Aorta (tissue), 5 donors: ENCODE measurements at regions not wholly inside any gene's neighbourhood (a gene's known extent, or its start where the extent isn't known, plus 50 kb on each side); places are given as distances from the start of the nearest gene placed in this dataset.
"Not testable (repeated sequence)": the region's sequence is repeated elsewhere in the genome, so short reads cannot be mapped to it uniquely, and the experiment has no call there.

Source experiments
- ATAC-seq: fragments of 200-7000 bp; cut with Tn5 transposase; one replicate; pipeline ENCODE4 v1.9.1; 2022; ENCODE audit warnings: moderate library complexity; ENCODE audit not compliant: low FRiP score
- DNase-seq, 2 donors: peaks; one replicate each; pipeline ENCODE4 v3.0.0-alpha.2; 2020
- H3K27ac ChIP-seq, 2 donors: one replicate each; pipeline ENCODE4 v1.5.1; 2013; ENCODE audit warnings: low read length in 2 of 2, mild to moderate bottlenecking in 2 of 2, moderate library complexity in 2 of 2, control low read depth in 1 of 2, inconsistent platforms in 1 of 2, low read depth in 1 of 2
- H3K27me3 ChIP-seq, 2 donors: one replicate each; pipeline ENCODE4 v1.6.1; 2013; ENCODE audit warnings: control low read depth in 1 of 2, low read length in 1 of 2, mild to moderate bottlenecking in 1 of 2, moderate library complexity in 1 of 2; ENCODE audit not compliant: insufficient read depth in 2 of 2, control insufficient read depth in 1 of 2
- H3K36me3 ChIP-seq, 2 donors: one replicate each; pipeline ENCODE4 v1.6.1; 2013; ENCODE audit warnings: control low read depth in 1 of 2, low read length in 1 of 2, mild to moderate bottlenecking in 1 of 2; ENCODE audit not compliant: insufficient read depth in 2 of 2, control insufficient read depth in 1 of 2
- H3K4me1 ChIP-seq, 2 donors: one replicate each; pipeline ENCODE4 v1.6.1; 2013; ENCODE audit warnings: low read length in 2 of 2, control low read depth in 1 of 2, mild to moderate bottlenecking in 1 of 2, moderate library complexity in 1 of 2; ENCODE audit not compliant: insufficient read depth in 2 of 2, control insufficient read depth in 1 of 2
- H3K4me3 ChIP-seq, 2 donors: one replicate each; pipeline ENCODE4 v1.5.1; 2013; ENCODE audit warnings: low read length in 2 of 2, control low read depth in 1 of 2, mild to moderate bottlenecking in 1 of 2
- H3K9me3 ChIP-seq: one replicate; pipeline ENCODE4 v1.6.1; 2013; ENCODE audit warnings: mild to moderate bottlenecking, low read length; ENCODE audit not compliant: control insufficient read depth
- whole genome bisulfite sequencing, 2 donors: extraction: QIAGEN DNeasy Blood & Tissue Kit; methylation state at CpG; one replicate each; pipeline ENCODE4 v1.1.7; 2013; 5-methylcytosine and 5-hydroxymethylcytosine counted together
- intact Hi-C, 2 donors: fragments of 100-400 bp; cut with DNase I; formaldehyde crosslinking; loops; one replicate each; pipeline versions ENCODE4 v1.14.2 to v1.15.0; 2022
- donor health status: healthy with polysubstance abuse.
- donor health status: Bipolar disorder and iron deficiency.
- donor health status: DM: no; HTN: no; CAD: no.
- donor health status: DM: no; HTN: no; CAD: no.
- donor health status: DM: yes; HTN: yes; CAD: no.

DNA sequence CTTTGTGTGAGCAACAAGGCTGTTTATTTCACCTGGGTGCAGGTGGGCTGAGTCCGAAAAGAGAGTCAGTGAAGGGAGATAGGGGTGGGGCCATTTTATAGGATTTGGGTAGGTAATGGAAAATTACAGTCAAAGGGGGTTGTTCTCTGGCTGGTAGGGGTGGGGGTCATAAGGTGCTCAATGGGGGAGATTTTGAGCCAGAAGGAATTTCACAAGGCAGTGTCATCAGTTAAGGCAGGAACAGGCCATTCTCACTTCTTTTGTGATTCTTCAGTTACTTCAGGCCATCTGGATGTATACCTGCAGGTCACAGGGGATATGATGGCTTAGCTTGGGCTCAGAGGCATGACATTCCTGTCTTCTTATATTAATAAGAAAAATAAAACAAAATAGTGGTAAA, 103.4 kb upstream of the SLC25A48 start:
- WGBS, 2 donors = 67 to 94% methylated on average over 1 of the region's 1 CpG
- ATAC-seq, H3K36me3 ChIP-seq, H3K27ac ChIP-seq, H3K27me3 ChIP-seq, intact Hi-C loops, H3K4me1 ChIP-seq, H3K4me3 ChIP-seq, DNase-seq, H3K9me3 ChIP-seq: not testable (repeated sequence)

DNA sequence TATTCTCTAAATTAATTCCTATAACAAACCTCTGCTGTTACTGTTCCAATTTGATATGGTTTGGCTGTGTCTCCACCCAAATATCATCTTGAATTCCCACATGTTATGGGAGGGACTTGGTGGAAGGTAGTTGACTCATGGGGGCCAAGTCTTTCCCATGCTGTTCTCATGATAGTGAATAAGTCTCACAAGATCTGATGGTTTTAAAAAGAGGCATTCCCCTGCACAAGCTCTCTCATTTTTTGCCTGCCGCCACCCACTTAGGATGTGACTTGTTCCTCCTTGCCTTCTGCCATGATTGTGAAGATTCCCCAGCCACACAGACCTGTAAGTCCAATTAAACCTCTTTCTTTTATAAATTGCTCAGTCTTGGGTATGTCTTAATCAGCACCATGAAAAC, 104.3 kb upstream of the SLC25A48 start:
- H3K4me3 ChIP-seq, H3K4me1 ChIP-seq, H3K36me3 ChIP-seq, DNase-seq, intact Hi-C loops, H3K9me3 ChIP-seq, H3K27me3 ChIP-seq, ATAC-seq, H3K27ac ChIP-seq: not testable (repeated sequence)
- 97 to 100% methylated on average over 1 of the region's 1 CpG for WGBS, 2 donors

DNA sequence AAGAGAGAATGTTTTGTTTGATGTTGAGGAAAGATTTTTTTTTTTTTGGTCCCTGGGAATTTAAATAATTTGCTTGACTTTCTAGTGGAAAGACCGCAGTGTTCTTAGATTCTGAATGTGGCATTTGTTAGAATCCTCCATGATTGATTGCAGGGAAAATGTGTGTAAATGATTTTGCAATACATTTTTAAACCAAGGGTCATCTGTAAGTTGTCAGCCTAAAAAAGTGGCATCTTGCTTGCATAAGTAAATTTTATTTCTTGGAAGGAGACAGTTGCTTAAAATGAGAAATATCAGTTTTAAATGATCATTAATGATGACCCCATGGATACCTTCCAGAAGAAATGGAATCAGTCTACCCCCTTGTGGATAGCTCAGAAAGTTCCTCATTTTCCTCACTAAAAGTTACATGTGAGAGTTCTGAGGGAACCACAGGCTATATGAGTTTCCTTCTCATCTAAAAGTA, 105.1 kb upstream of the SLC25A48 start:
- no peaks in the 10 kb centered on the region for H3K36me3 ChIP-seq
- no peaks in the 10 kb centered on the region for H3K4me1 ChIP-seq
- peaks cover 1% of the 10 kb centered on the region for H3K9me3 ChIP-seq
- 60 to 79% methylated on average over 1 of the region's 1 CpG for WGBS, 2 donors
- H3K4me3 ChIP-seq = no peak overlapping the region
- no peak overlapping the region for H3K27ac ChIP-seq
- no peak for ATAC-seq
- intact Hi-C loops = no loop called here
- H3K27me3 ChIP-seq = no peaks in the 10 kb centered on the region
- DNase-seq = no peak

DNA sequence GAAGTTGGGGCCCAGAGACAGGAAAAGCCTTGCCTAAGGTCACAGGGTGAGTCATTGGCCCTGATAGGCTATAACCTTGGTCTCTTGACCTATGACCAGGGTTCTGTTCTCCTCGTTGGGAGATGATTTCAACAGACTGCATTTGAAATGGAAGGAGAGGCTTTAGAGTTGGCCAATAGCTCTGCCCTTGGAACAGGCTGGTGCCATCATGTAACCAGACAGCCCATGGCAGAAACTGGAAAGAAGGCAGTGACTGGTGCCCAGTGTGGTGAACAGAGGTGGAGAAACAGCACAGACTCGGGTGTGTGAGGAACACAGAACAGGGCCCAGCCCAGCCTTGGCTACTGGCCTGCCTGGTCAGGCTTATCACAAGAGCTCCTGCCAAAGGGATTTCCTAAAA, 109.8 kb upstream of the SLC25A48 start:
- H3K4me1 ChIP-seq = no peaks in the 10 kb centered on the region
- intact Hi-C loops = no loop called here
- H3K9me3 ChIP-seq = peaks cover 1% of the 10 kb centered on the region
- peak in 1 of 2 donors; percentile 57 for DNase-seq
- no peak overlapping the region for H3K27ac ChIP-seq
- no peak overlapping the region for H3K4me3 ChIP-seq
- no peaks in the 10 kb centered on the region for H3K27me3 ChIP-seq
- H3K36me3 ChIP-seq = no peaks in the 10 kb centered on the region
- 39 to 49% methylated on average over 2 of the region's 2 CpGs for WGBS, 2 donors
- ATAC-seq = no peak

DNA sequence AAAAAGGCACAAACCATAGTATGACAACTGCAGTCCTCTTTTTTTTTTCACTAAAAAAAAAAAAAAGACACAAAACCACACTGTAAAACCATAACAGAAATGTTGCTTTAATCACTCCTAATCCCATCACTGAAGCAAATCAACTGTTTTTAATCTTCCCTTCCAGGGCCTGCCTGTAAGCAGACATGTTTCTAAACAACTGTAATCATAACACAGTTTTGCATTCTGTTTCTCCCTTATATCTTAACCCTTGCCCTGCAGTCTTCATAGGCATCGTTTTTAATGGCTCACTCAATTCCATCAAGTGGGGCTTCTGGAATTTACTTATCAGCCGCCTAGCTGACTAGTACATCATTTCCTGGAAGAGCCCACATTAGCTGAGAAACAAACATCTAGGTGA, 111.0 kb upstream of the SLC25A48 start:
- intact Hi-C loops = no loop called here
- 36 to 50% methylated on average over 2 of the region's 2 CpGs for WGBS, 2 donors
- H3K4me3 ChIP-seq = no peak overlapping the region

DNA sequence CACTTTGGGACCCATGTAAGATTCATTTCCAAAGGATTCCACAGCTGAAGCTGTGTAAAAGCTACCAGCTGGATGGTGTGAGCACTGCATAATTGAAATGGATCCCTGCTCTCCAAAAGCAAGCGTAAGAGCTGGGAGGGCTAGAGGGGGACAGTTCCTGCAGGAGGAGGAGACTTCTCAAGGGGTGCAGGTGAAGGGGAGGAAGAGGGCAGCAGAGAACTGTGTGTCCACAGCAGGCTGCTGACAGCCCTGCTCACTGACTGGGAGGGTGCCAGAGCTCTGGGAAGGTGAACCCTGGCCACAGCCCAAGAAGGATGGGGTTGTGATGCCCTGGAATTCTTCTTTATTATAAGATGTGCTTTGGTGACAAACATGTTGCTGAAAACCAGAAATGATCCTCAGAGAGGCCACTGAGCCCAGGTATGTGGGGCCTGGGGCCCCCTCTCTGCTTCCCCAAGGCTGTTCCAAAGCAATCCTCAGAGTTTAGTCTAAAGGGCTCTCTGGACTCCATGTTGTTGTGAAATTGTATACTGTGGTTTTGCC, 112.8 kb upstream of the SLC25A48 start:
- DNase-seq = no peak
- WGBS, 2 donors = 93 to 100% methylated on average over 1 of the region's 1 CpG
- H3K36me3 ChIP-seq = no peaks in the 10 kb centered on the region
- no peak overlapping the region for H3K27ac ChIP-seq
- no peaks in the 10 kb centered on the region for H3K4me1 ChIP-seq
- H3K27me3 ChIP-seq = no peaks in the 10 kb centered on the region
- H3K9me3 ChIP-seq = peaks cover 1% of the 10 kb centered on the region
- intact Hi-C loops = no loop called here
- no peak for ATAC-seq
- no peak overlapping the region for H3K4me3 ChIP-seq

More for the DNA sequence above, 111.0 kb upstream of the SLC25A48 start:
- Histone ChIP-seq H3K36me3 (no peaks in the 10 kb centered on the region), H3K4me1 (no peaks in the 10 kb centered on the region), H3K9me3 (peaks cover 1% of the 10 kb centered on the region), H3K27me3 (no peaks in the 10 kb centered on the region), H3K27ac (no peak overlapping the region)
- ATAC-seq (no peak), DNase-seq (no peak)

DNA sequence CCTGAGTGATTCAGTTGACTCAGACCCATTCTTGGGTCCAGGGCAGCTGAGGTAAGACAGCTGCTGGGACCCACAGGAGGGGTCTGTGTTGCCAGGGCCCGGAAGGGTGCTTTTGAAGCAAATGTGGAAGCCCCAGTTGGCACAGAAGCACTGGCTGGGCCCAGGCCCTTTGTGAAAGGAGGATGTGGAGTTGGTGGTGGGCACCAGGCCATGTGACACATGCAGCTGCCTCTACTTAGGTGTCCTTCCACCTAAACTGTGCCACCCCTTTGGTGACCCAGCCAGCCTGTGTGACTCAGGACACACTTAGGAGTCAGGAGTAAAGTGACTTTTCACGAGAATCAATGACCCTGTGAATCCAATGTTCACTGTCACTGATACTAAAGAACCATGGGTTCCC, 114.3 kb upstream of the SLC25A48 start:
- Histone ChIP-seq H3K27me3 (no peaks in the 10 kb centered on the region), H3K36me3 (no peaks in the 10 kb centered on the region), H3K4me1 (no peaks in the 10 kb centered on the region), H3K9me3 (peaks cover 1% of the 10 kb centered on the region), H3K27ac (no peak overlapping the region), H3K4me3 (no peak overlapping the region)
- intact Hi-C loops = no loop called here
- 87 to 90% methylated on average over 2 of the region's 2 CpGs for WGBS, 2 donors
- DNase-seq (no peak), ATAC-seq (no peak)

DNA sequence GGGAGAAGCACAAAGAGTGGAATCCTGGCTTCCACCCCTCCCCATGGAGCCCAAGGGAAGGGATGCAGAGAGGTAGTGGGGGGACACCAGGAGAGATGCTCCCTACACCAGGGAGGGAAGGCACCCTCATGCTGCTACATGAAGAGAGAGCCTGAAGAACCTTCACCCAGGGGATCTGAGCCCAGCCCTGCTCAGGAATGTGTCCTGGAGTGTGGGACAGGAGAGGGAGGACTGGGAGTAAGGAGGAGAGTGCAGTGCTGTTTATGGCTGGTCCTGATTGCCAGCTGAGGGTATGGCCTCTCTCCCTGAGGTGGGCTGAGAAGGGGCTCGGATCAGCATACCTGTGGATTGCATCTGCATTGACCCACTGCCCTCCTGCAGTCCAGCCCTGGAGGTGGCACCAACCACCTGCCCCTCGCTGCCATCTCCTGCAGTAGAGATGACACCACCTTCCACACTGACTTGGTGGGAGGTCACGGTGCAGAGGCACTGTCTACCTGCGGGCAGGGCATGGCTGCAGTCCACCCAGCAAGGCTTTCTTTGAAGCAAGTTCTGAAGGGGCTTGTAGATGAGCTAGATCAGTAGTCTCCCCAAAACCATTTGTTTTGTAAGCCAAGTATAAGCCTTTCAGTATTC, 114.9 kb upstream of the SLC25A48 start:
- Histone ChIP-seq H3K4me1 (no peaks in the 10 kb centered on the region), H3K27me3 (no peaks in the 10 kb centered on the region), H3K27ac (no peak overlapping the region), H3K9me3 (peaks cover 1% of the 10 kb centered on the region), H3K36me3 (no peaks in the 10 kb centered on the region), H3K4me3 (no peak overlapping the region)
- intact Hi-C loops = no loop called here
- ATAC-seq (peak; percentile 5), DNase-seq (no peak)
- 81 to 91% methylated on average over 4 of the region's 4 CpGs for WGBS, 2 donors

DNA sequence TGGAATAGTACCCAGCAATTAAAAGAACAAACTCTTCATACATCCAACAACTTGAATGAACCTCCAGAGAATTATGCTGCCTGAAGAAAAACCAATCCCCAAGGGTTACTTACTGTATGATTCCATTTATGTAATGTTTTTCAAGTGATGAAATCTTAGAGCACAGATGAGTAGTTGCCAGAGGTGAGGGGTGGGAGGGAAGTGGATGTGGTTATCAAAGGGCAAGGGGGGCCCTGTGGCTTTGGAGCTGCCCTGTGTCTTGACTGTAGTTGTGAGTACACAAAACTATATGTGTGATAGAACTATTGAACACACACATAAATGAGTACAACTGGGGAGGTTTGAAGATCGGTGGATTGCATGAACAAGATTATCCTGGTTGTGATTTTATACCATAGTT, 115.8 kb upstream of the SLC25A48 start:
- Histone ChIP-seq H3K9me3 (no peaks in the 10 kb centered on the region), H3K4me1 (no peaks in the 10 kb centered on the region), H3K27me3 (no peaks in the 10 kb centered on the region), H3K36me3 (no peaks in the 10 kb centered on the region), H3K4me3 (no peak overlapping the region), H3K27ac (no peak overlapping the region)
- DNase-seq (no peak), ATAC-seq (no peak)
- intact Hi-C loops = no loop called here
- 60 to 64% methylated on average over 1 of the region's 1 CpG for WGBS, 2 donors
